HepG2 (cell line): ENCODE measurements at regions not wholly inside any gene's neighbourhood (a gene's known extent, or its start where the extent isn't known, plus 50 kb on each side); places are given as distances from the start of the nearest gene placed in this dataset.
A peak's percentile ranks its signal among the peaks of the same experiment; 100 is the strongest.

ENCODE experiments used
- ARID4A ChIP-seq: sonication (generic); formaldehyde crosslinking; IDR thresholded peaks from 2 replicates; pipeline ENCODE4 v1.5.0; 2020; ENCODE audit warnings: mild to moderate bottlenecking, missing genetic modification reagents, borderline replicate concordance
- ASH2L ChIP-seq: fragments of 300-600, 200-600 bp; sonication (generic); IDR thresholded peaks from 2 replicates; pipeline ENCODE4 v1.7.0; 2017; ENCODE audit warnings: low read depth, mild to moderate bottlenecking, moderate library complexity, mixed read lengths, low read length; ENCODE audit not compliant: insufficient read length
- ATF6 ChIP-seq: sonication (generic); formaldehyde crosslinking; conservative IDR thresholded peaks from 2 replicates; pipeline ENCODE4 v1.4.0; 2020; ENCODE audit warnings: missing genetic modification reagents
- KDM5A ChIP-seq: fragments of 200-600 bp; sonication (generic); IDR thresholded peaks from 2 replicates; pipeline ENCODE4 v1.7.0; 2018; ENCODE audit warnings: antibody characterized with exemption, mild to moderate bottlenecking, low read length, borderline replicate concordance
- ZBTB40 ChIP-seq, 2 experiments: fragments of 450-650 bp in 1 of 2; sonication (generic) in 1 of 2; formaldehyde crosslinking in 1 of 2; IDR thresholded peaks; 2 replicates each; pipeline versions ENCODE4 v1.6.1 to v1.8.0; 2016 to 2022; ENCODE audit warnings: antibody characterized with exemption in 1 of 2, mild to moderate bottlenecking in 1 of 2, missing genetic modification reagents in 1 of 2
- ZNF30 ChIP-seq: sonication (generic); formaldehyde crosslinking; IDR thresholded peaks from 2 replicates; pipeline ENCODE4 v1.5.0; 2020; ENCODE audit warnings: mild to moderate bottlenecking, missing genetic modification reagents
- ZNF512B ChIP-seq: sonication (generic); formaldehyde crosslinking; IDR thresholded peaks from 2 replicates; pipeline ENCODE4 v1.5.1; 2020; ENCODE audit warnings: missing genetic modification reagents, mild to moderate bottlenecking, borderline replicate concordance

- TF ChIP-seq ARID4A (CRISPR knock-in tag) (no peak), ATF6 (CRISPR knock-in tag) (no peak), ASH2L (no peak), ZBTB40 (IDR thresholded peaks at IDR 0.05) (no peak), ZBTB40 (CRISPR knock-in tag; IDR thresholded peaks at IDR 0.05) (no peak), ZNF512B (0 out of 2 replicates have a peak, but pooled peaks have one; percentile 43), KDM5A (no peak), ZNF30 (CRISPR knock-in tag) (no peak)
These were observed 160.3 kb downstream of the BBOX1 start (continued) for GRCh38 chr11:27200779-27201453.
